ENCODE measurements at regions not wholly inside any gene's neighbourhood (a gene's known extent, or its start where the extent isn't known, plus 50 kb on each side); places are given as distances from the start of the nearest gene placed in this dataset.

- CTCF ChIA-PET (ENCODE audit: low intra/inter-chr PET ratio), result no interaction called here
- no peak for DNase-seq (ENCODE audit: extremely low read depth in 1 of 4, low spot score in 3 of 4)
Observed at GRCh38 chr2:220887876-220888275, 684.2 kb downstream of the EPHA4 start.

More at GRCh38 chr2:220887876-220888275, 684.2 kb downstream of the EPHA4 start:
- no TSS peak for BruUV-seq (replicated peaks)
- Histone ChIP-seq H4K20me1 (replicated peaks; ENCODE audit: control insufficient read depth, insufficient read depth, low read length) (no peaks in the 10 kb centered on the region), H3K27me3 (ENCODE audit: control insufficient read depth in 2 of 2, insufficient read depth in 2 of 2, low read length in 2 of 2) (no peaks in the 10 kb centered on the region), H3K4me3 (no peak overlapping the region), H3K79me2 (ENCODE audit: control insufficient read depth, insufficient read depth, low read length) (no peaks in the 10 kb centered on the region), H3K27ac (ENCODE audit: extremely low read depth, low read depth, low read length) (no peak overlapping the region), H3K9me3 (replicated peaks; ENCODE audit: control insufficient read depth, insufficient read depth, low read depth, low read length) (no peaks in the 10 kb centered on the region), H3K4me1 (replicated peaks in 1 of 2; ENCODE audit: control insufficient read depth in 2 of 2, insufficient read depth in 2 of 2, low read length in 2 of 2) (no peaks in the 10 kb centered on the region), H2AFZ (ENCODE audit: low read depth, low read length) (no peak overlapping the region), H3K36me3 (ENCODE audit: control insufficient read depth, insufficient read depth, low read length) (no peaks in the 10 kb centered on the region), H3K4me2 (ENCODE audit: insufficient read depth, low read length) (no peak overlapping the region), H3K9ac (ENCODE audit: insufficient read depth in 1 of 2, low read depth in 2 of 2, low read length in 2 of 2) (no peak overlapping the region), H3K9me1 (ENCODE audit: control insufficient read depth, insufficient read depth, low read length) (no peaks in the 10 kb centered on the region)
- no peak for FAIRE-seq
- in situ Hi-C loops (cut with MboI), result no loop called here
- no peak for ATAC-seq
- WGBS (ENCODE audit: insufficient coverage, low coverage, missing lambda C conversion rate), result 0% methylated on average over 6 of the region's 6 CpGs
- POLR2A ChIA-PET, result no interaction called here
- intact Hi-C loops (cut with micrococcal nuclease), result no loop called here
- TF ChIP-seq JUND (IDR thresholded peaks at IDR 0.05; ENCODE audit: borderline replicate concordance, low read depth, low read length) (no peak), JUND (tag; IDR thresholded peaks at IDR 0.05; ENCODE audit: borderline replicate concordance, low read depth, low read length) (no peak), RAD51 (IDR thresholded peaks at IDR 0.05; ENCODE audit: borderline replicate concordance, low read depth) (no peak), HSF4 (CRISPR knock-in tag; IDR thresholded peaks at IDR 0.05; ENCODE audit: borderline replicate concordance) (no peak), MAFF (IDR thresholded peaks at IDR 0.05; ENCODE audit: low read length) (no peak), GABPB1 (CRISPR knock-in tag; IDR thresholded peaks at IDR 0.05) (no peak)
- TF ChIP-seq, protein P1, sequence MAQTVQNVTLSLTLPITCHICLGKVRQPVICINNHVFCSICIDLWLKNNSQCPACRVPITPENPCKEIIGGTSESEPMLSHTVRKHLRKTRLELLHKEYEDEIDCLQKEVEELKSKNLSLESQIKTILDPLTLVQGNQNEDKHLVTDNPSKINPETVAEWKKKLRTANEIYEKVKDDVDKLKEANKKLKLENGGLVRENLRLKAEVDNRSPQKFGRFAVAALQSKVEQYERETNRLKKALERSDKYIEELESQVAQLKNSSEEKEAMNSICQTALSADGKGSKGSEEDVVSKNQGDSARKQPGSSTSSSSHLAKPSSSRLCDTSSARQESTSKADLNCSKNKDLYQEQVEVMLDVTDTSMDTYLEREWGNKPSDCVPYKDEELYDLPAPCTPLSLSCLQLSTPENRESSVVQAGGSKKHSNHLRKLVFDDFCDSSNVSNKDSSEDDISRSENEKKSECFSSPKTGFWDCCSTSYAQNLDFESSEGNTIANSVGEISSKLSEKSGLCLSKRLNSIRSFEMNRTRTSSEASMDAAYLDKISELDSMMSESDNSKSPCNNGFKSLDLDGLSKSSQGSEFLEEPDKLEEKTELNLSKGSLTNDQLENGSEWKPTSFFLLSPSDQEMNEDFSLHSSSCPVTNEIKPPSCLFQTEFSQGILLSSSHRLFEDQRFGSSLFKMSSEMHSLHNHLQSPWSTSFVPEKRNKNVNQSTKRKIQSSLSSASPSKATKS (CRISPR knock-in tag; IDR thresholded peaks at IDR 0.05), result no peak

Data from K562 (cell line).